OCI-LY7 (cell line): ENCODE measurements at regions not wholly inside any gene's neighbourhood (a gene's known extent, or its start where the extent isn't known, plus 50 kb on each side); places are given as distances from the start of the nearest gene placed in this dataset.

Source experiments
- EZH2phosphoT487 ChIP-seq: fragments of 200-600 bp; sonication (generic); IDR thresholded peaks from 2 replicates; pipeline ENCODE4 v1.6.1; 2018; ENCODE audit warnings: low read depth, borderline replicate concordance, mild to moderate bottlenecking, mixed run types, antibody characterized with exemption, low read length, moderate library complexity, mixed read lengths
- TF ChIP-seq, protein P1 (sequence below): fragments of 200-600 bp; sonication (generic); conservative IDR thresholded peaks from 2 replicates; pipeline ENCODE4 v1.5.1; 2014; ENCODE audit warnings: mild to moderate bottlenecking, antibody characterized with exemption, low read length, moderate library complexity, mixed read lengths

DNA sequence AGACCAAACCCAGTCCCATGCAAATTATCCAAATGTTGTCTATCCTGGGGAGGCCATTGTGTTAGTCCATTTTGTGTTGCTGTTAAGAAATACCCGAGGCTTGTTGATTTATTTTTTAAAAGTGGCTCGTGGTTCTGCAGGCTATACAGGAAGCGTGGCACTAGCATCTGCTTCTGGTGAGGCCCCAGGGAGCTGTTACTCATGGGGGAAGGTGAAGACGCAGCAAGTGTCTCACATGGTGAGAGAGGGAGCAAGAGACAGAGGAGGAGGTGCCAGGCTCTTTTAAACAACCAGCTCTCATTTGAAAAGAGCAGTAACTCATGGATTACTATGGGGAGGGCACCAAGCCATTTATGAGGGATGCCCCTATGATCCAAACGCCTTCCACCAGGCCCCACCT, 80.3 kb upstream of the ARL4C start:
- TF ChIP-seq, protein P1, sequence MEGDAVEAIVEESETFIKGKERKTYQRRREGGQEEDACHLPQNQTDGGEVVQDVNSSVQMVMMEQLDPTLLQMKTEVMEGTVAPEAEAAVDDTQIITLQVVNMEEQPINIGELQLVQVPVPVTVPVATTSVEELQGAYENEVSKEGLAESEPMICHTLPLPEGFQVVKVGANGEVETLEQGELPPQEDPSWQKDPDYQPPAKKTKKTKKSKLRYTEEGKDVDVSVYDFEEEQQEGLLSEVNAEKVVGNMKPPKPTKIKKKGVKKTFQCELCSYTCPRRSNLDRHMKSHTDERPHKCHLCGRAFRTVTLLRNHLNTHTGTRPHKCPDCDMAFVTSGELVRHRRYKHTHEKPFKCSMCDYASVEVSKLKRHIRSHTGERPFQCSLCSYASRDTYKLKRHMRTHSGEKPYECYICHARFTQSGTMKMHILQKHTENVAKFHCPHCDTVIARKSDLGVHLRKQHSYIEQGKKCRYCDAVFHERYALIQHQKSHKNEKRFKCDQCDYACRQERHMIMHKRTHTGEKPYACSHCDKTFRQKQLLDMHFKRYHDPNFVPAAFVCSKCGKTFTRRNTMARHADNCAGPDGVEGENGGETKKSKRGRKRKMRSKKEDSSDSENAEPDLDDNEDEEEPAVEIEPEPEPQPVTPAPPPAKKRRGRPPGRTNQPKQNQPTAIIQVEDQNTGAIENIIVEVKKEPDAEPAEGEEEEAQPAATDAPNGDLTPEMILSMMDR: no peak
- TF ChIP-seq EZH2phosphoT487: no peak
